ENCODE measurements at regions not wholly inside any gene's neighbourhood (a gene's known extent, or its start where the extent isn't known, plus 50 kb on each side); places are given as distances from the start of the nearest gene placed in this dataset.

GRCh38 chr3:153567556-153567955 is 405.5 kb downstream of the RAP2B start:
- TF ChIP-seq CTCF (IDR thresholded peaks at IDR 0.05) = no peak
- TF ChIP-seq POLR2A (IDR thresholded peaks at IDR 0.05) = no peak

Data from testis (tissue), 2 donors.